ENCODE measurements at regions not wholly inside any gene's neighbourhood (a gene's known extent, or its start where the extent isn't known, plus 50 kb on each side); places are given as distances from the start of the nearest gene placed in this dataset.

- TF ChIP-seq POLR2A (IDR thresholded peaks at IDR 0.05; ENCODE audit: extremely low read depth, insufficient read length) (no peak), CTCF (IDR thresholded peaks at IDR 0.05; ENCODE audit: low read depth, low read length) (no peak), MYC (IDR thresholded peaks at IDR 0.05; ENCODE audit: low read depth, low read length) (no peak)
- TF ChIP-seq, protein P1, sequence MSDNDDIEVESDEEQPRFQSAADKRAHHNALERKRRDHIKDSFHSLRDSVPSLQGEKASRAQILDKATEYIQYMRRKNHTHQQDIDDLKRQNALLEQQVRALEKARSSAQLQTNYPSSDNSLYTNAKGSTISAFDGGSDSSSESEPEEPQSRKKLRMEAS (IDR thresholded peaks at IDR 0.05; ENCODE audit: low read depth, low read length): no peak
- DNase-seq (ENCODE audit: low read depth): no peak
- H3K4me3 ChIP-seq (ENCODE audit: low read depth, low read length): no peak overlapping the region
Measured at GRCh38 chr4:119783189-119783983, 154.8 kb upstream of the PDE5A start.

- no peak for DNase-seq (ENCODE audit: low read depth)
- no peak overlapping the region for H3K4me3 ChIP-seq (ENCODE audit: low read depth, low read length)
- TF ChIP-seq, protein P1 (IDR thresholded peaks at IDR 0.05; ENCODE audit: low read depth, low read length): no peak
- TF ChIP-seq MYC (IDR thresholded peaks at IDR 0.05; ENCODE audit: low read depth, low read length) (no peak), CTCF (IDR thresholded peaks at IDR 0.05; ENCODE audit: low read depth, low read length) (no peak), POLR2A (IDR thresholded peaks at IDR 0.05; ENCODE audit: extremely low read depth, insufficient read length) (no peak)
Measured at GRCh38 chr4:119781044-119781443, 152.4 kb upstream of the PDE5A start.

DNA sequence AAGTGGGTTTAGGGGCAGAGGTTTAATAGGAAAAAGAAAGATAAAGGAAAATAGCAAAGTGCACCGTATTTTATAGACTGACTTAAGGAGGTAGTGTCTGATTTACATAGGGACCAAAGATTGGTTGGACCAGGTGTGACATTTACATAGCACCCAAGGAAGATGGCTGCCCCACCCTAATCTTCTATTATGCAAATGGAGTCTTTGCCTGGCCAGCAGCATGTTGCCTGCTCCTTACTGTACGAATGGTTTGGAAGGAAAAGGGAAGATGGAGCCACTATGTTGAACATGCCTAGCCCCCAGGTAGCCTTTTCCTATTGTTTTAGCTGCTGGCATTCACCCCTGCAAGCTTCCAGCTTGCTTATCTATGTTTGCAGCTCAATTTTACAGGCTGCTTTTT is 146.2 kb upstream of the PDE5A start:
- no peak for DNase-seq (ENCODE audit: low read depth)
- no peak overlapping the region for H3K4me3 ChIP-seq (ENCODE audit: low read depth, low read length)

DNA sequence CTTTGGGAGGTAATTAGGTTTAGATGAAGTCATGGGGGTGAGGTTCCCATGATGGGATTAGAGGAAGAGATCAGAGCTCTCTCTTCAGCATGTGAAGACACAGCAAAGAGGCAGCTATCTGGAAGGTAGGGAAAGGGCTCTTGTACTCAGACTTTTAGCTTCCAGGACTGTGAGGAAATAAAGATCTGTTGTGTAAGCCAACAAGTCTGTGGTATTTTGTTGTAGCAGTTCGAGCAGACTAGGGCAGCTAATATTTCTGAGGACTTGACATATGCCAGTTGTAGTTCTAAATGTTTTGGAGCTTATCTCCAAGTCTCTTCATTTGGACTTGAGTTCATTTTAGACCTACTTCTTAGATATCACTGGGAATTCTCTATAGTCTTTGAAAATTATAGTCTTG is 137.3 kb upstream of the PDE5A start:
- H3K4me3 ChIP-seq (ENCODE audit: low read depth, low read length): no peak overlapping the region
- TF ChIP-seq CTCF (IDR thresholded peaks at IDR 0.05; ENCODE audit: low read depth, low read length): no peak
- no peak for TF ChIP-seq MYC (IDR thresholded peaks at IDR 0.05; ENCODE audit: low read depth, low read length)
- TF ChIP-seq, protein P1 (IDR thresholded peaks at IDR 0.05; ENCODE audit: low read depth, low read length): no peak
- TF ChIP-seq POLR2A (IDR thresholded peaks at IDR 0.05; ENCODE audit: extremely low read depth, insufficient read length): no peak
- no peak for DNase-seq (ENCODE audit: low read depth)

More for the DNA sequence above, 146.2 kb upstream of the PDE5A start:
- TF ChIP-seq MYC (IDR thresholded peaks at IDR 0.05; ENCODE audit: low read depth, low read length): no peak
- TF ChIP-seq, protein P1 (IDR thresholded peaks at IDR 0.05; ENCODE audit: low read depth, low read length): no peak
- TF ChIP-seq POLR2A (IDR thresholded peaks at IDR 0.05; ENCODE audit: extremely low read depth, insufficient read length): no peak
- no peak for TF ChIP-seq CTCF (IDR thresholded peaks at IDR 0.05; ENCODE audit: low read depth, low read length)

DNA sequence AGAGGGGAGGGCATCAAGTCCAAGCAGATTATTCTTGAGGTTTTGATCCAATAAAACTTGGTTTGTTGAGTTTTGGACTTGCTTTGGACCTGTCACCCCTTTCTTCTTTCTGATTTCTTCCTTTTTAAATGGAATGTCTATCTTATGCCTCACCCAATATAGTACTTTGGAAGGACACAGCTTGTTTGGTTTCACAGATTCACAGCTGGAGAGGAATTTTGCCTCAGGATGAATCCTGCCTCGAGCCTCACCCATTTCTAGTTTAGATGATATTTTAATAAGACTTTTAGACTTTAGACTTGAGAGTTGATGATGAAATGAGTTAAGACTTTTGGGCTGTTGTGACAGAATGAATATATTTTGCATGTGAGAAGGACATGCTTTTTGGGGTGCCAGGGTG is 136.9 kb upstream of the PDE5A start:
- TF ChIP-seq MYC (IDR thresholded peaks at IDR 0.05; ENCODE audit: low read depth, low read length) (no peak), POLR2A (IDR thresholded peaks at IDR 0.05; ENCODE audit: extremely low read depth, insufficient read length) (no peak), CTCF (IDR thresholded peaks at IDR 0.05; ENCODE audit: low read depth, low read length) (no peak)
- TF ChIP-seq, protein P1 (IDR thresholded peaks at IDR 0.05; ENCODE audit: low read depth, low read length): no peak
- DNase-seq (ENCODE audit: low read depth): no peak
- no peak overlapping the region for H3K4me3 ChIP-seq (ENCODE audit: low read depth, low read length)
